NCI-H460 (cell line): ENCODE measurements at regions not wholly inside any gene's neighbourhood (a gene's known extent, or its start where the extent isn't known, plus 50 kb on each side); places are given as distances from the start of the nearest gene placed in this dataset.

ENCODE experiments used
- DNase-seq: peaks from one replicate; pipeline ENCODE4 v3.0.0-alpha.2; 2016; ENCODE audit warnings: low read depth; ENCODE audit errors: extremely low read depth
- small RNA-seq, 2 experiments: library from RNA; depleted of rRNA; stranded (forward); fragments of <200 nt; gene quantifications; one replicate each; pipeline ENCODE3, GENCODE V24; 2014

DNA sequence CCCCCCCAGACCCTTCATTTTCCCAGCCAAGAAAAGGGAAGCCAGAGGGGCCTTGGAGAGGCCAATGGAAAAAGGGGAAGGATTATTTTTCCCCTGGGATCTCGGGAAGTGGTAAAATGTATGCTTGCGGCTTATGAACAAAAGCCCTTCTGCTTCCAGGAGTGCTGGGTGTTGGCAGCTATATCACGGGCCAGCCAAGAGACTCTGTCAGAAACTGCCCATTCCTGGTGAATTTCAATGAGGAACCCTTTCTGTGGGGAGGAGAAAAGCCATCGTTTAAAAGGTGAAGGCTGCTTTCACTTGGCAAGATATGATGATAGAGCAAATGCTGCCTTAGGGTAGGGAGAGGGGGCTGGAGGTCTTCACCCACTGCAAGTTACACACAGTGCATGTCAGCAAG is 69.7 kb upstream of the ZC3H12A start:
- no peak for DNase-seq

DNA sequence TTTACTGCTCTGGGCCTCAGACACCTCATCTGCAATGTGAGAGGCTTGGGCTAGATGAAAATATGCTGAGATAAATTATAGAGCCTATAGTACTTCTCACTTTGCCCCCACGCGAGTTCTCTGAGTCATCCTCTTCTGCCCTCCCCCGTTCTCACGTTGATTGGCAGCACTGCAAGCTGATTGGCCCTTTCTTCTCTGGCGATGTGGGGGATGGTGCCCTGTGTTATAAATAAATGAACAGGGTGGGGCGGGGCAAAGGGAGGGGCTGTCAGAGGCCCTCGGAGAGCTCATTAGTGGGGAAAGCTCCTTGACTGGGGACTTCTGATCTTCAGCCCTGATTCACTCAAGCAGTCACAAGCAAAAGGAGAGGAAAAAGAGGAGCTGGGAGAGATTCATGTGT is 64.3 kb upstream of the ZC3H12A start:
- no peak for DNase-seq

DNA sequence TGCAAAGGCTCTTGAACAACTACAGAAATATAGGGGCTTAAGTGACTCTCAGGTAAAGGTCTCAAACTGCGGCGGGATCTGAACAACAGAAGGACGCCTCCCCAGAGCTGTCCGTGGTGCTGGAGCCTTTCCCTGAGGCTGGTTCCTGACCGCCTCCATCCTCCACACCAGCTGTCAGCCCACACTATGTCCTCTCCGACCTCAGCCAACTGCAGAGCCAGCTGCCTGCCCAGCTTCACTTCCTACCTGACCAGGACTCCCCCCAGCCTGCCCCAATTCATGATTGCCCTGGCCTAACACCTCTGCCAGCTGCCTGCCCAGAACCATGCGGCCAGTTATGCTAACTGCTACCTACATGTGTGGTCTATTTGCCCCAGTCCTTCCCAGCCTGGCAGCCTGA is 63.6 kb upstream of the ZC3H12A start:
- DNase-seq: peak; percentile 3

DNA sequence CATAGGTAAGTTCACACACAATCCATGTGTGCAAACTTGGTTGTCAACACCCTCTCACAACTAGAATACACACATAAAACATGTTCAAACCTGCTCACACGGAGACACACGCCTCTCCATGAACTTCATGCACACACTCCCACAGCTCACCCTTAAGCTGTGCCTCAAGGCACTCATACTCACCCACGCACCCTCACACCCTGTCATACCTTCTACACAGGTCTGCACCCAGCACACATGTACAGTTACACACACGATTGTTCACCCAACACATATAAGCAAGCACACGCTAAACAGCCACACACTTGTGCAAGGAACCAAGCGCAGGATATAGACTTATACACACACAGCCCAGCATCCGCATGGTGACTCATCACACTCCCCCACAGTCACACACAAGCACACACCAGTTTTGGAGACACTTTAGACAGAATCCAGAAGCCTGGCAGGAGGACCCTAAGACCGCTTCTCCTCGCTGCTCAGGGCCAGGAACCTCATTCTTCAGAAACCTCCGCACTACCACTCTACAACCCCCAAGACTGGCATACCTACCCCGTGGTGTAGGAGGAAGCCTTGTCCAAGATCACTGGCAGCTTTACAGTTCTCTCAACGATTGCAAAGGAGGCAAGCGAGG is 58.7 kb upstream of the ZC3H12A start:
- DNase-seq: no peak

DNA sequence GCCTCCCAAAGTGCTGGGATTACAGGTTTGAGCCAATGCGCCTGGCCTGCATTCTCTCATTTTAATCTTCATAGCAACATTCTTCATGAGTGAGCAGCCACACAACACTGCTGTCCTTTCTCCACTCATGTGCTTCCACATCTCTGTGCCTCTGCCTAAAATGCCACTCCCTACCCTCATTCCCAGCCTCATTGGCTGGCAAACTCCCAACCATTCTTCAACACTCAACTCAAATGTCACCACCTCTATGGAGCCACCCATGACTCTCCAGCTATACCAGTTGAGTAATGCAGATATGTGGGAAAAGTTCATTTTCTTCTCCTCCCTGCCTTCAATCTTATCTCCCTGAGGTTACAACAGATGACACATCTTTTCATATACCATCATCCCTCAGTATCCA is 53.9 kb upstream of the ZC3H12A start:
- no peak for DNase-seq

DNA sequence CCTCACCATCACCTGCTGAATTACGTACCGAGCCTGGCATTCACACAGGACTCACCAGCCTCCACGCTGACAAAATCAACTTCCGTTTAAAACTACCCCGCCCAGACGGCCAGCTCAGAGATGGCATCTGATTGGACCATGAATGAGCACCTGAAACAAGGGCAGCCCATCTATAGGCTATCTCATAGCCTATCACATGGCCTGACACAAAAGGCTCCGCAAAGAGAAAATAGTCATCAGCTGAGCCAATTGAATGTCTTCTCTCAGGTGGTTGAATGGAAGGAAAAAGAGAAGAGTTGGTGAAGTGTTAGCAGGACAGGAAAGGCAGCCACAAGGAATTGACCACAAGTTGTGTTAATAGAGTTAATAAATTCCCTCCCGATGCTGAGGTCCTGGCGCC is 50.6 kb upstream of the ZC3H12A start:
- DNase-seq: no peak

DNA sequence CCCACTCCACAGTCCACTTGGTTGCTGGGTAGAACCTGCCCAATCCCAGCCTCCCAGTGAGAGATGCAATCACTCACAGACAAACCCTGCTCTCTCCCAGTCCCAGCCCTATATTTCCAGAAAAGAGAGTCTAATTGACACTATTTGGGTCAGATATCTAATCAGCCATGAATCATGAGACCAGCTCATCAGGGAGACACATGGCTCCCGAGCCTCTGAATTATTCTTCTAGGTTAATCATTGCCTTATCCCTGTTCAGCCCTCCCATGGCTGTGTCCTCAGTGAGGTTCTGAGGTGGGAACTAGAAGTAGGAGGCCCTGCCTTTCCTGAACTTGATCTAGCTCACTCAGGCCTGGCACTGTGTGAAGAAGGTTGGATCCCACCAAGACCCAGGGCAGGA is 49.9 kb upstream of the ZC3H12A start:
- DNase-seq: no peak

Small RNAs in the stretch of these regions (small RNA-seq; reads per million reads assigned to genes)
- gene MIR4255: 0 reads per million in 2 experiments
- gene RNA5SP43: 0 reads per million in 2 experiments
- 0 to 0.06 reads per million in 2 experiments for gene RNU6-636P
- gene RPS29P6: 0 reads per million in 2 experiments
